NT2/D1 (cell line): ENCODE measurements at regions not wholly inside any gene's neighbourhood (a gene's known extent, or its start where the extent isn't known, plus 50 kb on each side); places are given as distances from the start of the nearest gene placed in this dataset.

Experiments used
- SUZ12 ChIP-seq: IDR thresholded peaks from 2 replicates; pipeline ENCODE4 v1.6.1; 2011; ENCODE audit not compliant: insufficient read length, insufficient read depth; ENCODE audit errors: extremely low read depth
- YY1 ChIP-seq: IDR thresholded peaks from 2 replicates; pipeline ENCODE4 v1.6.1; 2011; ENCODE audit not compliant: insufficient read length, insufficient read depth
- ZNF274 ChIP-seq: IDR thresholded peaks from 2 replicates; pipeline ENCODE4 v1.6.1; 2011; ENCODE audit warnings: mild to moderate bottlenecking, low read depth, low read length

GRCh38 chr1:186615332-186615731 lies 64.9 kb downstream of the PTGS2 start:
- TF ChIP-seq YY1 = no peak
- no peak for TF ChIP-seq ZNF274
- TF ChIP-seq SUZ12 = no peak
